ENCODE measurements at regions not wholly inside any gene's neighbourhood (a gene's known extent, or its start where the extent isn't known, plus 50 kb on each side); places are given as distances from the start of the nearest gene placed in this dataset.

- no peak for TF ChIP-seq CTCF (IDR thresholded peaks at IDR 0.05; ENCODE audit: low read depth, low read length)
- no peak for TF ChIP-seq POLR2A (IDR thresholded peaks at IDR 0.05; ENCODE audit: extremely low read depth, insufficient read length)
These were observed 238.4 kb upstream of the TBX18 start for GRCh38 chr6:85002847-85003246.
